GM12873 (cell line): ENCODE measurements at regions not wholly inside any gene's neighbourhood (a gene's known extent, or its start where the extent isn't known, plus 50 kb on each side); places are given as distances from the start of the nearest gene placed in this dataset.

Source experiments
- CTCF ChIP-seq: IDR thresholded peaks from 2 replicates; pipeline ENCODE4 v1.5.1; 2012; ENCODE audit warnings: low read depth, mild to moderate bottlenecking, moderate library complexity, low read length, control low read depth; ENCODE audit not compliant: insufficient read depth; ENCODE audit errors: missing control alignments

- TF ChIP-seq CTCF, result no peak
Measured at GRCh38 chr5:52491818-52492217, 295.9 kb upstream of the ITGA1 start.

GRCh38 chr5:52497133-52497693 is 290.5 kb upstream of the ITGA1 start:
- no peak for TF ChIP-seq CTCF

GRCh38 chr5:52498607-52499006 is 289.1 kb upstream of the ITGA1 start:
- no peak for TF ChIP-seq CTCF

GRCh38 chr5:52502460-52502999 is 285.2 kb upstream of the ITGA1 start:
- TF ChIP-seq CTCF, result no peak

GRCh38 chr5:52504584-52505240 is 283.0 kb upstream of the ITGA1 start:
- no peak for TF ChIP-seq CTCF

GRCh38 chr5:52517667-52518066 is 270.0 kb upstream of the ITGA1 start:
- TF ChIP-seq CTCF, result no peak

- no peak for TF ChIP-seq CTCF
Measured at GRCh38 chr5:52520171-52520570, 267.5 kb upstream of the ITGA1 start.
